ENCODE measurements at regions not wholly inside any gene's neighbourhood (a gene's known extent, or its start where the extent isn't known, plus 50 kb on each side); places are given as distances from the start of the nearest gene placed in this dataset.

- no peak for TF ChIP-seq CTCF (IDR thresholded peaks at IDR 0.05; ENCODE audit: unreplicated experiment)
- DNase-seq (ENCODE audit: low spot score): no peak
- Mint-ChIP-seq H3K4me3 (ENCODE audit: unreplicated experiment) (no peak overlapping the region), H3K9me3 (ENCODE audit: unreplicated experiment) (no peaks in the 10 kb centered on the region), H3K27me3 (ENCODE audit: unreplicated experiment) (no peaks in the 10 kb centered on the region), H3K27ac (ENCODE audit: unreplicated experiment) (no peak overlapping the region), H3K4me1 (ENCODE audit: unreplicated experiment) (no peaks in the 10 kb centered on the region), H3K36me3 (ENCODE audit: low read depth, unreplicated experiment) (no peaks in the 10 kb centered on the region)
These were observed 98.9 kb upstream of the MAPRE2 start for GRCh38 chr18:34942276-34942675.

GRCh38 chr18:34942975-34943374 lies 98.2 kb upstream of the MAPRE2 start:
- DNase-seq (ENCODE audit: low spot score): no peak
- Mint-ChIP-seq H3K36me3 (ENCODE audit: low read depth, unreplicated experiment) (no peaks in the 10 kb centered on the region), H3K27me3 (ENCODE audit: unreplicated experiment) (no peaks in the 10 kb centered on the region), H3K4me1 (ENCODE audit: unreplicated experiment) (no peaks in the 10 kb centered on the region), H3K27ac (ENCODE audit: unreplicated experiment) (no peak overlapping the region), H3K9me3 (ENCODE audit: unreplicated experiment) (no peaks in the 10 kb centered on the region), H3K4me3 (ENCODE audit: unreplicated experiment) (no peak overlapping the region)
- TF ChIP-seq CTCF (IDR thresholded peaks at IDR 0.05; ENCODE audit: unreplicated experiment): no peak

GRCh38 chr18:34943587-34943986 lies 97.6 kb upstream of the MAPRE2 start:
- Mint-ChIP-seq H3K27ac (ENCODE audit: unreplicated experiment) (no peak overlapping the region), H3K27me3 (ENCODE audit: unreplicated experiment) (no peaks in the 10 kb centered on the region), H3K4me1 (ENCODE audit: unreplicated experiment) (no peaks in the 10 kb centered on the region), H3K9me3 (ENCODE audit: unreplicated experiment) (no peaks in the 10 kb centered on the region), H3K36me3 (ENCODE audit: low read depth, unreplicated experiment) (no peaks in the 10 kb centered on the region), H3K4me3 (ENCODE audit: unreplicated experiment) (no peak overlapping the region)
- no peak for DNase-seq (ENCODE audit: low spot score)
- TF ChIP-seq CTCF (IDR thresholded peaks at IDR 0.05; ENCODE audit: unreplicated experiment): no peak

- no peak for TF ChIP-seq CTCF (IDR thresholded peaks at IDR 0.05; ENCODE audit: unreplicated experiment)
- Mint-ChIP-seq H3K27ac (ENCODE audit: unreplicated experiment) (no peak overlapping the region), H3K9me3 (ENCODE audit: unreplicated experiment) (no peaks in the 10 kb centered on the region), H3K4me3 (ENCODE audit: unreplicated experiment) (no peak overlapping the region), H3K27me3 (ENCODE audit: unreplicated experiment) (no peaks in the 10 kb centered on the region), H3K4me1 (ENCODE audit: unreplicated experiment) (no peaks in the 10 kb centered on the region), H3K36me3 (ENCODE audit: low read depth, unreplicated experiment) (no peaks in the 10 kb centered on the region)
- DNase-seq (ENCODE audit: low spot score): no peak
These were observed 93.5 kb upstream of the MAPRE2 start for GRCh38 chr18:34947711-34948125.

GRCh38 chr18:34951625-34952379 lies 89.4 kb upstream of the MAPRE2 start:
- H3K36me3 Mint-ChIP-seq (ENCODE audit: low read depth, unreplicated experiment): no peaks in the 10 kb centered on the region
- H3K4me3 Mint-ChIP-seq (ENCODE audit: unreplicated experiment): no peak overlapping the region
- H3K27me3 Mint-ChIP-seq (ENCODE audit: unreplicated experiment): no peaks in the 10 kb centered on the region

More at GRCh38 chr18:34951625-34952379, 89.4 kb upstream of the MAPRE2 start:
- no peaks in the 10 kb centered on the region for H3K4me1 Mint-ChIP-seq (ENCODE audit: unreplicated experiment)
- no peaks in the 10 kb centered on the region for H3K9me3 Mint-ChIP-seq (ENCODE audit: unreplicated experiment)
- no peak for DNase-seq (ENCODE audit: low spot score)
- H3K27ac Mint-ChIP-seq (ENCODE audit: unreplicated experiment): no peak overlapping the region
- TF ChIP-seq CTCF (IDR thresholded peaks at IDR 0.05; ENCODE audit: unreplicated experiment): no peak

Measured in endothelial cell (in vitro differentiated cells).